Neural cell (in vitro differentiated cells): ENCODE measurements at regions not wholly inside any gene's neighbourhood (a gene's known extent, or its start where the extent isn't known, plus 50 kb on each side); places are given as distances from the start of the nearest gene placed in this dataset.

Experiments
- H2AFZ ChIP-seq: fragments of 200-600, 300-800 bp; sonication (generic), shearing (Covaris generic); 2 replicates; pipeline ENCODE4 v1.6.0; 2014; ENCODE audit warnings: low read depth, mild to moderate bottlenecking, antibody characterized with exemption, low read length, moderate library complexity
- H3F3A ChIP-seq: fragments of 200-600 bp; shearing (Covaris generic); 2 replicates; pipeline ENCODE4 v1.6.1; 2016; ENCODE audit warnings: mild to moderate bottlenecking, moderate library complexity, mixed read lengths, antibody characterized with exemption, low read length; ENCODE audit not compliant: insufficient read depth, poor library complexity, severe bottlenecking
- H3K27ac ChIP-seq: fragments of 200-600, 300-800 bp; sonication (generic), shearing (Covaris generic); 2 replicates; pipeline ENCODE4 v1.5.1; 2014; ENCODE audit warnings: mild to moderate bottlenecking, low read length, moderate library complexity
- H3K27me3 ChIP-seq: fragments of 300-800, 200-600 bp; sonication (generic), shearing (Covaris generic); 2 replicates; pipeline ENCODE4 v1.6.0; 2014; ENCODE audit warnings: mild to moderate bottlenecking, low read depth, low read length, moderate library complexity; ENCODE audit not compliant: insufficient read depth
- H3K36me3 ChIP-seq: fragments of 300-800, 200-600 bp; sonication (generic), shearing (Covaris generic); 2 replicates; pipeline ENCODE4 v1.5.1; 2014; ENCODE audit warnings: mild to moderate bottlenecking, antibody characterized with exemption, low read length, moderate library complexity; ENCODE audit not compliant: insufficient read depth
- H3K4me2 ChIP-seq: fragments of 300-800, 200-600 bp; sonication (generic), shearing (Covaris generic); 2 replicates; pipeline ENCODE4 v1.6.0; 2014; ENCODE audit warnings: mild to moderate bottlenecking, low read length
- H3K4me3 ChIP-seq: fragments of 300-800, 200-600 bp; sonication (generic), shearing (Covaris generic); 2 replicates; pipeline ENCODE4 v1.5.1; 2014; ENCODE audit warnings: mild to moderate bottlenecking, low read length, moderate library complexity
- H3K79me2 ChIP-seq: fragments of 200-600 bp; shearing (Covaris generic); replicated peaks from 2 replicates; pipeline ENCODE4 v1.6.0; 2014; ENCODE audit warnings: mild to moderate bottlenecking, low read length, moderate library complexity; ENCODE audit not compliant: insufficient read depth
- H3K9ac ChIP-seq: fragments of 300-800, 200-600 bp; sonication (generic), shearing (Covaris generic); 2 replicates; pipeline ENCODE4 v1.6.1; 2016; ENCODE audit warnings: mild to moderate bottlenecking, low read length, mixed read lengths
- H3K9me2 ChIP-seq: fragments of 200-600 bp; shearing (Covaris generic); 2 replicates; pipeline ENCODE4 v1.6.1; 2016; ENCODE audit warnings: mild to moderate bottlenecking, low read length, mixed read lengths; ENCODE audit not compliant: insufficient read depth
- H3K9me3 ChIP-seq: fragments of 200-600, 300-800 bp; sonication (generic), shearing (Covaris generic); 2 replicates; pipeline ENCODE4 v1.6.1; 2016; ENCODE audit warnings: mild to moderate bottlenecking, mixed run types, low read length, moderate library complexity, mixed read lengths
- H4K20me1 ChIP-seq: fragments of 200-600 bp; shearing (Covaris generic); 2 replicates; pipeline ENCODE4 v1.6.1; 2016; ENCODE audit warnings: mild to moderate bottlenecking, mixed run types; ENCODE audit not compliant: insufficient read depth
- CTCF ChIP-seq: fragments of 450-650 bp; IDR thresholded peaks from 2 replicates; pipeline ENCODE4 v1.5.1; 2014; ENCODE audit warnings: antibody characterized with exemption, mild to moderate bottlenecking, moderate library complexity; ENCODE audit not compliant: poor library complexity, severe bottlenecking
- EP300 ChIP-seq: fragments of 450-650 bp; conservative IDR thresholded peaks from 2 replicates; pipeline ENCODE4 v1.6.1; 2014; ENCODE audit warnings: antibody characterized with exemption, mild to moderate bottlenecking, moderate library complexity; ENCODE audit not compliant: poor library complexity, severe bottlenecking
- EZH2 ChIP-seq: fragments of 200-600, 300-800 bp; shearing (Covaris generic), sonication (generic); IDR thresholded peaks from 2 replicates; pipeline ENCODE4 v1.6.1; 2014; ENCODE audit warnings: antibody characterized with exemption, low read length, borderline replicate concordance, mild to moderate bottlenecking; ENCODE audit not compliant: insufficient read depth, poor library complexity, severe bottlenecking
- MXI1 ChIP-seq: fragments of 450-650 bp; conservative IDR thresholded peaks from 2 replicates; pipeline ENCODE4 v1.6.1; 2014; ENCODE audit warnings: antibody characterized with exemption, mild to moderate bottlenecking; ENCODE audit not compliant: poor library complexity, severe bottlenecking
- POLR2AphosphoS5 ChIP-seq: IDR thresholded peaks from 2 replicates; pipeline ENCODE4 v1.6.1; 2012
- RAD21 ChIP-seq: fragments of 450-650 bp; conservative IDR thresholded peaks from 2 replicates; pipeline ENCODE4 v1.6.1; 2014; ENCODE audit warnings: antibody characterized with exemption, mild to moderate bottlenecking, moderate library complexity
- REST ChIP-seq: IDR thresholded peaks from 2 replicates; pipeline ENCODE4 v1.6.1; 2012; ENCODE audit warnings: borderline replicate concordance
- SMC3 ChIP-seq: fragments of 450-650 bp; conservative IDR thresholded peaks from 2 replicates; pipeline ENCODE4 v1.6.1; 2014; ENCODE audit warnings: antibody characterized with exemption, mild to moderate bottlenecking, moderate library complexity; ENCODE audit not compliant: poor library complexity
- TAF1 ChIP-seq: IDR thresholded peaks from 2 replicates; pipeline ENCODE4 v1.6.1; 2012; ENCODE audit warnings: low read depth

- Histone ChIP-seq H3K9ac (no peak overlapping the region), H3F3A (no peaks in the 10 kb centered on the region), H2AFZ (no peak overlapping the region), H3K36me3 (no peaks in the 10 kb centered on the region), H3K9me3 (no peaks in the 10 kb centered on the region), H3K27me3 (no peaks in the 10 kb centered on the region), H3K4me3 (no peak overlapping the region), H3K79me2 (no peaks in the 10 kb centered on the region), H3K9me2 (no peaks in the 10 kb centered on the region), H3K4me2 (no peak overlapping the region), H3K27ac (no peak overlapping the region), H4K20me1 (no peaks in the 10 kb centered on the region)
- TF ChIP-seq MXI1 (no peak), EP300 (no peak), SMC3 (no peak), EZH2 (no peak), CTCF (no peak), RAD21 (no peak), REST (no peak), TAF1 (no peak), POLR2AphosphoS5 (no peak)
Measured at GRCh38 chr4:138542191-138542776, 300.1 kb upstream of the SLC7A11 start.

- no peak overlapping the region for H2AFZ ChIP-seq
- no peaks in the 10 kb centered on the region for H3K27me3 ChIP-seq
- no peak for TF ChIP-seq TAF1
- H3K9ac ChIP-seq, result no peak overlapping the region
- H4K20me1 ChIP-seq, result no peaks in the 10 kb centered on the region
- no peaks in the 10 kb centered on the region for H3K9me2 ChIP-seq
- no peak overlapping the region for H3K27ac ChIP-seq
- H3F3A ChIP-seq, result no peaks in the 10 kb centered on the region
- no peaks in the 10 kb centered on the region for H3K79me2 ChIP-seq
- H3K36me3 ChIP-seq, result no peaks in the 10 kb centered on the region
- no peaks in the 10 kb centered on the region for H3K9me3 ChIP-seq
- H3K4me2 ChIP-seq, result no peak overlapping the region
- no peak overlapping the region for H3K4me3 ChIP-seq
Measured at GRCh38 chr4:138540056-138540800, 298.1 kb upstream of the SLC7A11 start.
